Panc1 (cell line): ENCODE measurements at regions not wholly inside any gene's neighbourhood (a gene's known extent, or its start where the extent isn't known, plus 50 kb on each side); places are given as distances from the start of the nearest gene placed in this dataset.

ENCODE experiments used
- CTCF ChIP-seq: fragments of 450-650 bp; IDR thresholded peaks from 2 replicates; pipeline ENCODE4 v1.5.1; 2017; ENCODE audit warnings: mild to moderate bottlenecking
- POLR2AphosphoS5 ChIP-seq: IDR thresholded peaks from 2 replicates; pipeline ENCODE4 v1.6.1; 2012; ENCODE audit warnings: mild to moderate bottlenecking, low read depth, low read length, moderate library complexity
- SIN3A ChIP-seq: IDR thresholded peaks from 2 replicates; pipeline ENCODE4 v1.6.1; 2012; ENCODE audit warnings: low read depth, mild to moderate bottlenecking, low read length, moderate library complexity, borderline replicate concordance; ENCODE audit not compliant: insufficient read depth
- TCF7L2 ChIP-seq: IDR thresholded peaks from 2 replicates; pipeline ENCODE4 v1.6.1; 2011; ENCODE audit warnings: mild to moderate bottlenecking, low read depth, low read length, inconsistent platforms
- TF ChIP-seq, protein P1 (sequence below), 2 experiments: IDR thresholded peaks; 2 replicates each; pipeline ENCODE4 v1.6.1; 2011 to 2012; ENCODE audit warnings: low read depth in 2 of 2, control low read depth in 1 of 2, low read length in 1 of 2, mild to moderate bottlenecking in 1 of 2, moderate library complexity in 1 of 2; ENCODE audit not compliant: insufficient read depth in 1 of 2

DNA sequence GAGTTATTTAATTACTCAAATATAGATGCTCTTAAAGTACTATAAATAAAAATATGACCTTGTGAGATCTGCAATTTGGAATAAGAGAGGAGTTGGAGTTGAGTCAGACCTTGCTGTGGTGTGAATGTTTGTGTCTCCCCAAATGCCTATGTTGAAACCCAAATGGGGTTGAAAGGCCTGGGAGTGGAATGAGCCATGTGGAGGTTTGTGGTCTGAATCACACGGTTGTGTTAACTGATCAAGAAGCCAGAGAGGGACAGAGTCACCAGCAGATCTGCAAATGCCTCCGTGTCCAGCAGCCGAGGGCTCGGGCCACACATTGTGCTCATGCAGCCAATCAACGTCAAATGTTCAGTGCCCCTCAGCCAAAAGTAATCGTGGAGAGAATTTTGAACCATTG lies 404.4 kb downstream of the ICE1 start:
- no peak for TF ChIP-seq CTCF
- TF ChIP-seq POLR2AphosphoS5 = no peak
- no peak for TF ChIP-seq SIN3A
- TF ChIP-seq, protein P1, sequence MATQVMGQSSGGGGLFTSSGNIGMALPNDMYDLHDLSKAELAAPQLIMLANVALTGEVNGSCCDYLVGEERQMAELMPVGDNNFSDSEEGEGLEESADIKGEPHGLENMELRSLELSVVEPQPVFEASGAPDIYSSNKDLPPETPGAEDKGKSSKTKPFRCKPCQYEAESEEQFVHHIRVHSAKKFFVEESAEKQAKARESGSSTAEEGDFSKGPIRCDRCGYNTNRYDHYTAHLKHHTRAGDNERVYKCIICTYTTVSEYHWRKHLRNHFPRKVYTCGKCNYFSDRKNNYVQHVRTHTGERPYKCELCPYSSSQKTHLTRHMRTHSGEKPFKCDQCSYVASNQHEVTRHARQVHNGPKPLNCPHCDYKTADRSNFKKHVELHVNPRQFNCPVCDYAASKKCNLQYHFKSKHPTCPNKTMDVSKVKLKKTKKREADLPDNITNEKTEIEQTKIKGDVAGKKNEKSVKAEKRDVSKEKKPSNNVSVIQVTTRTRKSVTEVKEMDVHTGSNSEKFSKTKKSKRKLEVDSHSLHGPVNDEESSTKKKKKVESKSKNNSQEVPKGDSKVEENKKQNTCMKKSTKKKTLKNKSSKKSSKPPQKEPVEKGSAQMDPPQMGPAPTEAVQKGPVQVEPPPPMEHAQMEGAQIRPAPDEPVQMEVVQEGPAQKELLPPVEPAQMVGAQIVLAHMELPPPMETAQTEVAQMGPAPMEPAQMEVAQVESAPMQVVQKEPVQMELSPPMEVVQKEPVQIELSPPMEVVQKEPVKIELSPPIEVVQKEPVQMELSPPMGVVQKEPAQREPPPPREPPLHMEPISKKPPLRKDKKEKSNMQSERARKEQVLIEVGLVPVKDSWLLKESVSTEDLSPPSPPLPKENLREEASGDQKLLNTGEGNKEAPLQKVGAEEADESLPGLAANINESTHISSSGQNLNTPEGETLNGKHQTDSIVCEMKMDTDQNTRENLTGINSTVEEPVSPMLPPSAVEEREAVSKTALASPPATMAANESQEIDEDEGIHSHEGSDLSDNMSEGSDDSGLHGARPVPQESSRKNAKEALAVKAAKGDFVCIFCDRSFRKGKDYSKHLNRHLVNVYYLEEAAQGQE (IDR thresholded peaks at IDR 0.05; ENCODE audit: insufficient read depth in 1 of 2, low read depth in 2 of 2, low read length in 1 of 2) = no peak
- no peak for TF ChIP-seq TCF7L2
